COLO829 (cell line): ENCODE measurements at regions not wholly inside any gene's neighbourhood (a gene's known extent, or its start where the extent isn't known, plus 50 kb on each side); places are given as distances from the start of the nearest gene placed in this dataset.
A peak's percentile ranks its signal among the peaks of the same experiment; 100 is the strongest.
"Not testable (repeated sequence)": the region's sequence is repeated elsewhere in the genome, so short reads cannot be mapped to it uniquely, and the experiment has no call there.

Experiments used
- DNase-seq: peaks from one replicate; pipeline ENCODE4 v3.0.0; 2012; ENCODE audit warnings: low spot score

- no peak for DNase-seq
Measured at GRCh38 chr10:14425034-14425433, 94.3 kb upstream of the FRMD4A start.

GRCh38 chr10:14423111-14423744, 92.5 kb upstream of the FRMD4A start:
- no peak for DNase-seq

DNA sequence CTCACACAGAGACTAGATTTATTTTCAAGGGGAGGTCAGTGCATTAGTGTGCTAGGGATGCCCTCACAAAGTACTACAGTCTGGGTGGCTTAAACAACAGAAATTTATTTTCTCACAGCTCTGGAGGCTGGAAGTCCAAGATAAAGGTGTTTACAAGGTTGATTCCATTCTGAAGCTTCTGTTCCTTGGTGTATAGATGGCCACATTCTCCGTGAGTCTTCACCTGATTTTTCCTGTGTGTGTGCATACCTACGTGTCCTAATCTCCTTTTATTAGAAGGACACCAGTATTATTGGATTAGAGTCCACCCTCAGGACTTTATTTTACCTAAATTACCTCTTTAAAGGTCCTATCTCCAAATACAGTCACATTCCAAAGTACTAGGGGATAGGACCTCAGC, 91.7 kb upstream of the FRMD4A start:
- DNase-seq, result no peak

DNA sequence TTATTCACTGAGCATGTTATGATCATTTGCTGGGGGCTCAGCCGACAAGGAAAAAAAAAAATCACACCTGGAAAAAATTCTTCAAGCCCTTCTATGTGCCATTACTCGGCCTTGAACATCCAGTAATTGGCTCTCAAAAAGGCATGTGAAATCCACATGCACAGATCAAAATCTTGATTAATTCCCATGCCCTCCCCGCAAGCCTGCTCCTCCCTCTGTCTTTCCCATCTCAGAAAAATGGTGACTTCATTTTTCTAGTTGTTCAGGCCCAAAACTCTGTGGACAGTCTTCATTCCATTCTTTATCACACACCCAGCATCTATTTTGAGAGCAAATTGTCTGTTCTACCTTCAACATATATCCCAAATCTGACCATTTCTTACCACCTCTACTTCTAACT, 91.2 kb upstream of the FRMD4A start:
- DNase-seq, result no peak

DNA sequence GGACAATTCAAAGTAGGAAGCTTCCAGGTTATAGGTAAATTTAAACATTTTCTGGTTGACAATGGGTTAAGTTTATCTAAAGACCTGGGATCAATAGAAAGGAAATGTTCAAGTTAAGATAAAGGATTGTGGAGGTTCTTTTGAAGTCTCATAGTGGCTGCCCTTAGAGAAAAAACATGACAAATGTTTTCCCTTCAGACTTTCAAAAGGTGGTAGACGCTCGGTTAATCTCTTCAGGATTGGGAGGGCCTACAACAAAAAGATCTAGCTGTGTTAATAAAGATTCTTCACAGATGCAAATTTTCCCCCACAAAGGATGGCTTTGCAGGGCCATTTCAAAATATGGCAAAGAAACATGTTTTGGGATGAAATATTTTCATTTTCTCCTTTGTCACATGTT, 86.6 kb upstream of the FRMD4A start:
- DNase-seq, result not testable (repeated sequence)

DNA sequence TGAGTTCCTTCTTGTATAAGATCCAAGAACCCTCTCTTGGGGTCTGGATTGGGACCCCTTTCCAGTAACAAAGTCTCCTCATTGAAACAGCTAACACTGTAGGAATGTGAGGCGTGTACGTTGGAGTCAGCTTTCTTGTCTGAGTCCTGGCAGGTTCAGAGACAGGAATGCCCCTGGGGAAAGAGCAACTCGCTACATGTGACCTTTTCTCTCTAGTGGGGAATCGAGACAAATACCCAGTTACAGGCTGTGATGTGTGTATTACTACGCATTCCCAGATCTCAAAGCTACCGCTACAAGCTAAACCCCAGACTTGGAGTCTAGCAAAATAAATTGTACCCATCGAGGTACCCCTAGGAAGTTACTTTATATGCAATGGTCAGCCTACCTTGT, 85.6 kb upstream of the FRMD4A start:
- peak; percentile 6 for DNase-seq

- DNase-seq, result no peak
Measured at GRCh38 chr10:14415676-14416307, 85.1 kb upstream of the FRMD4A start.

- no peak for DNase-seq
Measured at GRCh38 chr10:14414901-14415300, 84.2 kb upstream of the FRMD4A start.

GRCh38 chr10:14413523-14413922, 82.8 kb upstream of the FRMD4A start:
- no peak for DNase-seq

- no peak for DNase-seq
Measured at GRCh38 chr10:14412624-14413023, 81.9 kb upstream of the FRMD4A start.

GRCh38 chr10:14409856-14410458, 79.2 kb upstream of the FRMD4A start:
- no peak for DNase-seq

DNA sequence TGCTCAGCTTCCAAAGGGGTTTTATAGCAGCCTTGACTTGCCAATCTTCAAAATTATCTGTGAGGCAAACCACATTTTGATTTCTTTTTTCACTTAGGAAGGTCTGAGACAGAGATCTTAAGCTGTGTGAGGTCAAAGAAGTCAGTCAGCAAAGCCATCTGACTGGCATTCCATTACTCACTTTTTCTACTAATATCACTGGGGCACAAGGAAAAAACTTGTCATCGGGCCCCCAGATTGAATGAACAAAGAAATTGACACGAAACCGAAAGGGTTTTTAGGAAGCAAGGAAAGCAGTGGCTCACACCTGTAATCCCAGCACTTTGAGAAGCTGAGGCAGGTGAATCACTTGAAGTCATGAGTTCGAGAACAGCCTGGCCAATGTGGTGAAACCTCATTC, 78.5 kb upstream of the FRMD4A start:
- DNase-seq, result no peak

DNA sequence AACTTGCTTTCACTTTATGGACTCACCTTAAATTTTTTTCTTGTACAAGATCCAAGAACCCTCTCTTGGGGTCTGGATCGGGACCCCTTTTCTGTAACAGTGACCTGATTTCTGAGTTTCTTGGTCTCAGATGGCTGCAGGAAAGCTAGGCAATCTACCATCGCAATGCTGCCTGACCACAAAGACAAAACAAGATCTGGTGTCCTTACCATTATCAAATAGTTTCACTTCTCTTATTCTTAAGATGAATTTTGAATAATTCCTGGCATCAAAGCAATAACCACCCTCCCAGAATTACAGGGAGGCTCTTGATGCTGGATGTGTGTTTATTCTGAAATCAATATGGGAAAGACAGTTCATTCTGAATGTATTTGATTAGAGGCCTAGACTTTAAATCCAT, 77.4 kb upstream of the FRMD4A start:
- no peak for DNase-seq

- no peak for DNase-seq
Measured at GRCh38 chr10:14407567-14407966, 76.8 kb upstream of the FRMD4A start.

DNA sequence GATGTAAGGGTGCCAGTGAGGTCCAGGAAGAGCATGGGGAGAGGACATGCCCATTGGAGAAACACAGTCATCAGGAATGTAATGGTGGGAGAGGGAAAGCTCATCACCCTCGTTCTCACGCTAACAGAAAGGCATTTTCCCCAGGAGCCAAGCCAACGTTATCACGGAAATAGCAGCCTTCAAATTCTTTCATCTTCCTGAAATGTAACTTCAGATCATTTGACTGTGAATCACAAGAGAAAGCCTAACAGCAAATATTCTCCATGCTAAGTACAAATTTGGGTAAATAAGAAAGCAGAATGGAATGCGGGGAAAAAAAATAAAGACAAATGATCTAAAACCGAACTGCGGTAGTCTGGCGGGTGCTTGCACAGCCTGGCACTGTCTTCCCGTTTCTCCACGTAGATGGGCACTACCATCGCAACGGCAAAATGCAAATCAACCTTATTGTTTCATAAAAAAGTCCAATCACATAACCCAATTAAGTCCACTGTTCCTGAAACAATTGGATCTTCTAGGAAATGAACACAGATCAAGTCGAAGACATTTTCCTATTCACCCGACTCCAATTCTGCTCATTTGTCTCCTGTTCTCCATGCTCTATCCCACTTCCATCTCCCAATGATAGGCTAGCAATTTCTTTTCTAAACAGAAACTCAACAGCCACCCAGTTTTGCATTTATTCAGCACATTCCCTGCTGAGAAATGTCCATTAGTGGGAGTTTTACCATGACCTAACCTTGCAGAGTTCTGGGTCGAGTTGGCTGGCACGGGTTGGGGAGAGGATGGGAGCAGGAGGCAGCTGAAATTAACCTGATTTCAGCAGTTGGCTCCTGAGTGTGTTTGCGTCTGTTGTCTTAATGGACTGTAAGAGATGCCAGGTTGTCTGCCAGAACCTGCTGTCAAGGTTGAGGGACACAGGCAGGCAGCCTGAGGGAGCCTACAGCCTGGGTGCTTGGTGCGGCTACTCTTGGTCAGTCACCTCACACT, 74.6 kb upstream of the FRMD4A start:
- peak; percentile 30 for DNase-seq

DNA sequence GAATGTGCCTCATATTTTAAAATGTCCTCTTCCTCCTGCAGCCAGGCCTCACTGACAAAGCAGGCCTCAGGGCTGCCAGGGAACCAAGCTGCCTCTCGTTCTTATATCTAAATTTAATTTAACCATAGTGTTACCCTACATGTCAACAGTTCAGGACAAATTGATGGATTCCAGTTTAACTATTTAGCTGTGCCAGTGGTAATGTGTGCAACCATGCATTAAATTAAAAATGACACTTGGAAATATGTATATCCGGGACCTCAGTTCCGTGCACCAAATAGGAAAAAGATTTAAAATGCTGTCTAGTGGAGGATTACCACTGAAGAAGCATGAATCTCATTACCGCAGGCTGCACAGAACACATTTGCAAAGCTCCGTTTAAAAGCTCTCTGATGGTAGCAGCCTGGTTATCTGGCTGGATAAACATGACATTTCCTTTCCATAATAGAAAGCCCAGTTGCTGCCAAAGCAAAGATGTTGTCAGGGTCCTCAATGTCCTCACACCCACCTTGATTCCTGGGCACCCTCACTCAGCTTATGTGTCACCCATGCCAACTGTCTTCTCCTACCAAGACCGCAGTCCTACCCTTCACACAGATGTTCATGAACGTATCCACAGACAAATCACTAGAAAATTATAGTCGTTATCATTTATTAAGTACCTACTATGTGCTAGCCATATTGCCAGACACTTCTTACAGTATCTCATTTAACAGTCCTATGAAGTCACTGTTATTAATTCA, 73.3 kb upstream of the FRMD4A start:
- no peak for DNase-seq

GRCh38 chr10:14403359-14403758, 72.6 kb upstream of the FRMD4A start:
- DNase-seq, result no peak

- DNase-seq, result peak; percentile 13
Measured at GRCh38 chr10:14399641-14400040, 68.9 kb upstream of the FRMD4A start.

DNA sequence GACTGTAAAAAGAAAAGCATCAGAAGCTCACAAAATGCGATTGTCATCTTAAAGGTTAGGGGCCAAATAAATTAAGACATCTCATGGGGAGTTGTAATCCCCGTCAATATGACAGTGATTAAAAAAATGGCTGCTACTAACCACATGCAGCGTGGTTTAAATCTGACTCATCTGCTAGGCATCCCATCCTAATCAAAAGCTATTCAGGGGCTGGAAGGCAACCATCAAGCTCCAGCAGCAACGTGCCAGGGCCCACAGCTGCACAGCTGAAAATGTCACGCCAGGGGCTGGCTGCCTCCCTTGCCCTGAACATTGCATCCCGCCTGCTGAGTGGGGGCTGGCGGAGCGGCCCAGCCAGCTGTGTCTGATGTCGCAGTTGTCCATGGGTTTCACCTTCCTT, 66.3 kb upstream of the FRMD4A start:
- DNase-seq, result peak; percentile 90

- DNase-seq, result peak; percentile 35
Measured at GRCh38 chr10:14396411-14397048, 65.8 kb upstream of the FRMD4A start.

- DNase-seq, result no peak
Measured at GRCh38 chr10:14394179-14394578, 63.5 kb upstream of the FRMD4A start.
